Stimulated activated effector memory CD8-positive, alpha-beta T cell treated with anti-CD3 and anti-CD28 coated beads, Interleukin-12 subunit alpha, Interleukin-12 subunit beta, amount 100 ng/mL, for 72 hours (primary cell): ENCODE measurements at regions not wholly inside any gene's neighbourhood (a gene's known extent, or its start where the extent isn't known, plus 50 kb on each side); places are given as distances from the start of the nearest gene placed in this dataset.
A peak's percentile ranks its signal among the peaks of the same experiment; 100 is the strongest.

Experiments
- ATAC-seq: fragments of 150-1000 bp; cut with Tn5 transposase; 2 replicates; pipeline ENCODE4 v1.10.0; 2021
- DNase-seq, 2 donors: peaks; one replicate each; pipeline ENCODE4 v3.0.0; 2021 to 2022; ENCODE audit warnings: low spot score in 2 of 2
- H3K27ac Mint-ChIP-seq: one replicate; pipeline ENCODE4 v1.8.0; 2022; ENCODE audit warnings: mild to moderate bottlenecking, mixed read lengths
- H3K36me3 Mint-ChIP-seq: one replicate; pipeline ENCODE4 v1.8.0; 2022; ENCODE audit warnings: mild to moderate bottlenecking, mixed read lengths
- H3K4me1 Mint-ChIP-seq: one replicate; pipeline ENCODE4 v1.8.0; 2022; ENCODE audit warnings: mixed read lengths
- H3K4me3 Mint-ChIP-seq: one replicate; pipeline ENCODE4 v1.8.0; 2022; ENCODE audit warnings: mild to moderate bottlenecking, mixed read lengths
- H3K9me3 Mint-ChIP-seq: one replicate; pipeline ENCODE4 v1.8.0; 2022; ENCODE audit warnings: mixed read lengths

DNA sequence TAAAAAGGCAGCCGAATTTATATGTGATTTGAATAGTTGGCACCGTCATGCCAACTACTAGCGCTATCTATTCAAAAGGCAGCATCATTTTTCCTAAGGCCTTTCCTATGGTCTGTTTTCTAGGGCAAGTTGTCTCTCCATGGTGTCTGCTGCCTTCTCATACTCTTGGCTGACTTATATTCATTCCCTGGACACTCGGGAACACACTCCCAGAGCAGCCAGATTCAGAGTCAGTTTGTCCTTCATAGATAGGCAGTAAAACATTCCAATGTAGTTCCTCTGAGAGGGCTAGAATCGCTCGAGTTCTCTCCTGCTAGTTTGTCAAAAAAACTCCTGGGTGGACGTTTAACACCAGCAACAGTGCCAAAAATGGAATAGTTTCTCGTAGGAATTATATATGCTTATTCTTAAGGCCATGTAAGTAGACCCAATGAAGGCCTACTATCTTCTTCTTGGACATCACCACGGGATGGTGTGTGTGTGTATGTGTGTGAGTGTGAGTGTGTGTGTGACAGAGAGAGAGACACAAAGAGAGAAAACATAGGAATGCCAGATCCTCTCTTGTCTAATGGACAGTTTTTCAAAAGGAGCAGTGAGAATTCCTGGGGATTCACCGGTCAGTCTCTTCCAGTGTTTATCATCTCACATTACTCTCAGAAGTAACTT, 129.3 kb upstream of the CTAGE1 start:
- peaks cover 18% of the 10 kb centered on the region for H3K4me1 Mint-ChIP-seq
- DNase-seq (no peak), ATAC-seq (no peak)
- H3K27ac Mint-ChIP-seq = no peak overlapping the region
- no peaks in the 10 kb centered on the region for H3K36me3 Mint-ChIP-seq
- no peaks in the 10 kb centered on the region for H3K9me3 Mint-ChIP-seq
- H3K4me3 Mint-ChIP-seq = no peak overlapping the region

DNA sequence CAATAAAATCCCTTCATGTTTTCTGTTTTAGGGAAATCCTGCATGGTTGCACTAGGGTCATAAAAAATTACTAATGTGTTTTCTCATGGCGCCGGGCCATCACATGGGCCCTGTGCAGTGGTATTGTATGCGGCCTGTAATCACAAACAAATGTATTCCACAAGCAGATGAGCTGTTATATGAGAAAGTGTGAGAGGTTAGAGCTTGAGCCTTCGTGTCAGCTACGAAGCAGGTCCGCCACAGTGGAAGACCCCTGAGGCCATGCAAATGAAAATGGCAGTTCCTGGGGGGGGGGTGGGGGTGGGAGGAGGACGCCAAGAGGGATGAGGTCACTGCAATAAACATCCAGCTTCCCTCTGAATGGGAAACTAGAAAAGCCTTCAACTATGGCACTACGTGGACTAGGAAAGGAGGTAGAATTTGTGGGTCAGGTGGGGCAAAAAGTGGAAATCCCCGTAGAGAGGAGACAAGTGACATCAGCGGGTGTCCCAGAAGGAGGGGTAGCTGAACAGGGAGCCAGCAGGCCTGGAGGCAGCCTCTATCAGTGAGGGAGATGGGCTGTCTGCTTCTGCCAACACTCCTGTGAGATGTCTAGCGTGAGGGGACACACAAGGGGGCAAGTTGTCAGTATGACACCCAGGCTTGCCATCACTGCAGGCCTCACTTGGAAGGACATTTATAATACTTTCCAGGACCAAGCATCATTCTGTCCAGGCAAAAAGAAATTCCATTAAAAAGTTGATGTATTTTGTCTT, 130.3 kb upstream of the CTAGE1 start:
- Mint-ChIP-seq H3K9me3 (no peaks in the 10 kb centered on the region), H3K4me3 (no peak overlapping the region), H3K27ac (no peak overlapping the region), H3K4me1 (peaks cover 18% of the 10 kb centered on the region), H3K36me3 (no peaks in the 10 kb centered on the region)
- DNase-seq (no peak), ATAC-seq (no peak)

DNA sequence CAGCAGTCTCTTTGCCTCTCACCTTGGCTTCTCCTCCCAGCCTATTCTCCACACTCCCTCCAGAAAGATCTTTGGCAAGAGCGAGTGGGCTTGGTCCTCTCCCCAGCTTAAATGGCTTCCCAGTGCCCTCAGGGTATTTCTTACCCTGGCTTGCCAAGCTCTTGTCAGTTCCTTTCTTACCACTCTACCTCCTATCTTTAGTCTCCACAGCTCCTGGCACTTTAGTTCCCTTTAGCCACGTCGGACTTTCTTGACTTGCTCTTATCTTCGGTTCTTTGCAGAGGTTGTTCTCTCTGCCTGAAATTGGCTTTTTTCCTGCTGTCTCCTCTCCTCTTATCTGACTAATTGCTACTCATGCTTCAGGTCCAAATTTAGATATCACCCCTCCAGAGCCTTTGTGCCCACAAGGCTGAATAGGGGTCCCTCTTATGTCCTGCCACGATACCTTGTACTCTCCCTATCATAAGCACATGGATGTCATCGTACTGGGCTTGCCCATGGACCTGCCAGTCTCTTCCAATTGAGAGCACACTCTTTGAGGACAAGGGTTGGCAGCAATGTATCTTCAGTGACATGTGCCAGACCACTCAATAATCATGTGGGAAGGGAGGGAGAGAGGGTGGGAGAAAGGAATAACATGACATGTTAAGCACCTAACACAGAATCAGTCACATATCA, 131.7 kb upstream of the CTAGE1 start:
- Mint-ChIP-seq H3K4me1 (peaks cover 9% of the 10 kb centered on the region), H3K4me3 (no peak overlapping the region), H3K27ac (no peak overlapping the region), H3K9me3 (no peaks in the 10 kb centered on the region), H3K36me3 (no peaks in the 10 kb centered on the region)
- DNase-seq (no peak), ATAC-seq (no peak)

DNA sequence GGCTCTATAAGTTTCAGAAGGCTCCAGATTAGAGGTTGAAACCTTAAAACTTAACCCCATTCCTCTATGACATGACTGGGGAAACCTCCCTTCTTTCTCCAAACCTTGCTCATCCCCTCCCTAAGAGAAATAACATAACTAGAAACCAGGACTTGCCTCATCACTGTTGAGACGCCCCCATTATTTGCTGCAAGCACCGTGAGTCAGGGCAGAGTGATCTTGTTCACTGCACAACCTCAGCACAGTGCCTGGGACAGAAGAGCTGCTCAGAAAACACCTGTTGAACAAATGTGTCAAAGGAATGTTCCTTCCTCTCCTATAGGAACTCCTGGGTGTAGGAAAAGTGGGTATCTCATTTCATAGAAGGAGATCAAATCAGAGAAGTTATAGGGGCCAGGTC, 132.7 kb upstream of the CTAGE1 start:
- no peak overlapping the region for H3K4me3 Mint-ChIP-seq

DNA sequence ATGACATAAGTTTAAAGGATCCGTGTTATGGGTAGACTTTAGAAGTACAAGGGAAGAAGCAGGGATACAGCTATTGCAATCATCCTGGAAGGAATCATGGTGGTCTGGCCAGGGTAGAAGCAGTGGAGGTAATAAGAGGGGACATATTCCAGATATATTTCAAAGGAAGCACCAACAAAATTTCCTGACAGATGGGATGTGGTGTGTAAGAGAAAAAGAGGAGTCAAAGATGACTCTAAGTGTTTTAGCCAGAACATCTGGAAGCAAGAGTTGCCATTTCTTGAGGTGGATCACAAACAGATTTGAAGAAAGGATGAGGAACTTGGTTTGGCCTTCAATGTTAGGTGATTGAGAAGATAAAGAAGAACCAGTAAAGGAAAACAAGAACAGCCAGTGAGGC, 133.1 kb upstream of the CTAGE1 start:
- DNase-seq (no peak), ATAC-seq (no peak)
- Mint-ChIP-seq H3K9me3 (no peaks in the 10 kb centered on the region), H3K4me1 (no peaks in the 10 kb centered on the region), H3K36me3 (no peaks in the 10 kb centered on the region), H3K27ac (no peak overlapping the region), H3K4me3 (no peak overlapping the region)

More for the DNA sequence above, 132.7 kb upstream of the CTAGE1 start:
- Mint-ChIP-seq H3K9me3 (no peaks in the 10 kb centered on the region), H3K27ac (no peak overlapping the region), H3K36me3 (no peaks in the 10 kb centered on the region), H3K4me1 (peaks cover 1% of the 10 kb centered on the region)
- DNase-seq (no peak), ATAC-seq (peak; percentile 51)

DNA sequence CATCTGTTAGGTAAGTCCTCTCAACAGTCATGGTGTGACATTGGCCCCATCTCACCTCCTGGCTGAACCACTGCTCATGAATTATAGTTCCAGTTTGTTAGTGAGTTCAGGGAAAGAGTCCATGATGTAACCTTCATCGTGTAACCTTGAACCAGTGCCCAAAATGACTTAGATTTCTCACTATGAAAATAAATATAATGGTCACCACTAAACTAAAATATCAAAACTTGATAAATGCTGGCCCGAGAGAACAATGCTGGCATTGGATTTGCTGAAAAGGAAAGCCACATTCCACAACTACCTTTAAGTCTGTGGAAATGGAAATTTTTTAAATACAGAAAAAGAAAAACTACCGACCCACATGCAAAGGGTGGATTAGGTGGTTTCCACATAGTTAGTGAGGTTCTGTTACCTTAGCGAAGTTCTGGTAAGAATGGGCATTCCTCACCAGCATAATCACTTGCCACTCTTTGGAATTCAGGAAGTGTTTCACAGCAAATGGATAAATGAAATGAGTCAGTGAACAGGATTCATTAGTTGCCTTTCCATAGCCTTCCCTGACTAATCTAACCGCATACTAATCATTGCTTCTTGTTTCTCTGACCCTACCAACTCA, 133.9 kb upstream of the CTAGE1 start:
- H3K4me3 Mint-ChIP-seq = no peak overlapping the region
- no peaks in the 10 kb centered on the region for H3K36me3 Mint-ChIP-seq
- H3K27ac Mint-ChIP-seq = no peak overlapping the region
- ATAC-seq (no peak), DNase-seq (no peak)
- peaks cover 2% of the 10 kb centered on the region for H3K4me1 Mint-ChIP-seq
- H3K9me3 Mint-ChIP-seq = no peaks in the 10 kb centered on the region

GRCh38 chr18:22552254-22552653, 134.5 kb upstream of the CTAGE1 start:
- DNase-seq = no peak
- H3K36me3 Mint-ChIP-seq = no peaks in the 10 kb centered on the region
- no peak for ATAC-seq

GRCh38 chr18:22552899-22553460, 135.3 kb upstream of the CTAGE1 start:
- Mint-ChIP-seq H3K36me3 (no peaks in the 10 kb centered on the region), H3K9me3 (no peaks in the 10 kb centered on the region), H3K27ac (no peak overlapping the region), H3K4me3 (no peak overlapping the region), H3K4me1 (peaks cover 9% of the 10 kb centered on the region)
- no peak for ATAC-seq
- DNase-seq = no peak

More at GRCh38 chr18:22552254-22552653, 134.5 kb upstream of the CTAGE1 start:
- Mint-ChIP-seq H3K4me3 (no peak overlapping the region), H3K4me1 (peaks cover 8% of the 10 kb centered on the region), H3K9me3 (no peaks in the 10 kb centered on the region), H3K27ac (no peak overlapping the region)

- H3K9me3 Mint-ChIP-seq = no peaks in the 10 kb centered on the region
- no peaks in the 10 kb centered on the region for H3K36me3 Mint-ChIP-seq
- DNase-seq (no peak), ATAC-seq (peak; percentile 14)
- peaks cover 20% of the 10 kb centered on the region for H3K4me1 Mint-ChIP-seq
- H3K27ac Mint-ChIP-seq = no peak overlapping the region
- no peak overlapping the region for H3K4me3 Mint-ChIP-seq
Observed at GRCh38 chr18:22556222-22557167, 138.8 kb upstream of the CTAGE1 start.

GRCh38 chr18:22557168-22557941, 139.6 kb upstream of the CTAGE1 start:
- Mint-ChIP-seq H3K9me3 (no peaks in the 10 kb centered on the region), H3K4me3 (no peak overlapping the region), H3K4me1 (peaks cover 20% of the 10 kb centered on the region), H3K27ac (no peak overlapping the region), H3K36me3 (no peaks in the 10 kb centered on the region)
- ATAC-seq = no peak
- no peak for DNase-seq

DNA sequence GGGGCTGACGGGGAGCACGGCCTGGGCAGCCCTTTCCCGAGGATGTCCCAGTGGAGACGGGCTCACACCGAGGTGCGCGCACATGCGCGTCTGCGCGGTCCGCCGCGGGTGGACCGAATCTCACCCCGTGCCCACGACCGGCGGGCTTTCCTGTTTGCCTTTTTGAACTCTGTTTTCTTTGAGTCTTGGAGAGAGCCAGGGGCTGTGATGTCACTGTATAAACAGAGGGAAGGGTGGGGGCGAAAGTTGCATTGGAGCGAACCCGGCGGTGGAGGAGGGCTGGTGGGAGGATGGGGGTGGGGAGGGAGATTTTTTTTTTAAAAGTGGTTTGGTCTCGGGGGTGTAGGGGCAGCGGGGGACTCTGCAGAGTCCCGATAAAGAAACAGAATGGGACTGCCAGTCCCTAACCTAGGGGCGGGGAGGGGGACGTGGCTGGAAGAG, 141.2 kb upstream of the CTAGE1 start:
- peak overlapping the region; percentile 68 for H3K4me3 Mint-ChIP-seq
- DNase-seq = no peak
- H3K4me1 Mint-ChIP-seq = peaks cover 20% of the 10 kb centered on the region
- H3K27ac Mint-ChIP-seq = no peak overlapping the region
- H3K9me3 Mint-ChIP-seq = no peaks in the 10 kb centered on the region
- no peaks in the 10 kb centered on the region for H3K36me3 Mint-ChIP-seq
- ATAC-seq = no peak

DNA sequence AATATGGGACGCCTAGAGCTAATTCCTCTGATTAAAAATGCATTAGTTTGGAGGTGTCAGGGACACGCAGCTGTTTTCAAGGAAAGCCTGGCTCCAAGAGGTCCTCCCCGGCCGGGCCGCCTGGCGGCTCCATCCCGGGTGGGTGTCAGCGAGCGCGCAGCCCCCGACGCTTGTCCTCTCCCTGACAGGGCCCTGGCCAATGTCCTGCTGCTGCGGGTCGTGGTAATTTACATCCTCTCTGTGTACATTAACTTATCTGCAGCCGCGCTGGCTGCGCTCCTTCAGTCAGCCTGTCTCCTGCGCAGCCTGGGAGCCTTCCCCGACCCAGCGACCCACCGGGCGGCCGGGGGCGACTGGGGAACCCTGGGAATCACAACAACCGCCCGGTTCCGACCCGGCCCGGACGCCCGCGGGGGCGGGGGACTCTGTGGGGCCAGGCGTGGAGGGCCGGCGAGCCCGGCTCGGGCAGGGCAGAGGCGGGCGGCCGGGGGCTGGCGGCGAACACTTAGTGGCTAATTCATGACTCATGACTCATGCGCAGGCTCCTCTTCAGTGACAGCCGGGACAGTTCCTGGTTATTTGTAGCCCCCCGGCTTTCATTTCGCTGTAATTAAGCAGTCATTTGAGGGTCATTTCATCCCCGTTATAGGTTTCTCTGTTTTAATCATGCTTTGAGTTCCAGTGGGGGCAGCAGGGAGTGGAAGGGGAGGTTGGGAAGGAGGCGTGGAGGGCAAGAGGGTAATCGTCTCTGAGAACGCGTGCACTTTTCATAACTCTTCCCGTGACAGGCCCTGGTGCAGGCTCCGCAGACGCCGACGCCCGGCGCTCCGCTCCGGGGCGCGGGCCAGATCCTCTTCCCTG, 141.9 kb upstream of the CTAGE1 start:
- DNase-seq (peak; percentile 12 to 55), ATAC-seq (peak; percentile 83)
- no peaks in the 10 kb centered on the region for H3K9me3 Mint-ChIP-seq
- no peak overlapping the region for H3K27ac Mint-ChIP-seq
- H3K4me1 Mint-ChIP-seq = peaks cover 20% of the 10 kb centered on the region
- H3K36me3 Mint-ChIP-seq = no peaks in the 10 kb centered on the region
- peak overlapping the region; percentile 68 for H3K4me3 Mint-ChIP-seq

GRCh38 chr18:22560275-22560610, 142.5 kb upstream of the CTAGE1 start:
- H3K4me1 Mint-ChIP-seq = peaks cover 20% of the 10 kb centered on the region
- H3K27ac Mint-ChIP-seq = no peak overlapping the region
- ATAC-seq (no peak), DNase-seq (no peak)
- peak overlapping the region; percentile 68 for H3K4me3 Mint-ChIP-seq
- no peaks in the 10 kb centered on the region for H3K36me3 Mint-ChIP-seq
- no peaks in the 10 kb centered on the region for H3K9me3 Mint-ChIP-seq
